Smooth muscle cell (in vitro differentiated cells): ENCODE measurements at regions not wholly inside any gene's neighbourhood (a gene's known extent, or its start where the extent isn't known, plus 50 kb on each side); places are given as distances from the start of the nearest gene placed in this dataset.

Source experiments
- DNase-seq: peaks from one replicate; lab custom pipeline; 2025; ENCODE audit not compliant: unreplicated experiment; lab: John Stamatoyannopoulos, UW
- H2AFZ ChIP-seq: fragments of 200-600 bp; sonication (generic); 2 replicates; pipeline ENCODE4 v1.6.0; 2016; ENCODE audit warnings: antibody characterized with exemption, low read depth, mild to moderate bottlenecking
- H3F3A ChIP-seq: fragments of 200-600 bp; sonication (generic); 2 replicates; pipeline ENCODE4 v1.6.0; 2017; ENCODE audit warnings: antibody characterized with exemption, low read depth
- H3K27ac ChIP-seq: fragments of 200-600 bp; sonication (generic); 2 replicates; pipeline ENCODE4 v1.5.1; 2016; ENCODE audit warnings: low read depth, mild to moderate bottlenecking
- H3K27me3 ChIP-seq: fragments of 200-600 bp; sonication (generic); 2 replicates; pipeline ENCODE4 v1.6.1; 2016; ENCODE audit warnings: low read depth, mild to moderate bottlenecking
- H3K36me3 ChIP-seq: fragments of 200-600 bp; sonication (generic); 2 replicates; pipeline ENCODE4 v1.5.1; 2016; ENCODE audit warnings: low read depth
- H3K4me1 ChIP-seq: fragments of 200-600 bp; sonication (generic); 2 replicates; pipeline ENCODE4 v1.5.1; 2016; ENCODE audit warnings: low read depth
- H3K4me2 ChIP-seq: fragments of 200-600 bp; sonication (generic); 2 replicates; pipeline ENCODE4 v1.6.0; 2016; ENCODE audit warnings: mild to moderate bottlenecking
- H3K4me3 ChIP-seq: fragments of 200-600 bp; sonication (generic); 2 replicates; pipeline ENCODE4 v1.5.1; 2016; ENCODE audit warnings: mild to moderate bottlenecking
- H3K79me2 ChIP-seq: fragments of 200-600 bp; sonication (generic); 2 replicates; pipeline ENCODE4 v1.6.0; 2016; ENCODE audit warnings: low read depth, mild to moderate bottlenecking
- H3K9ac ChIP-seq: fragments of 200-600 bp; sonication (generic); 2 replicates; pipeline ENCODE4 v1.6.0; 2016; ENCODE audit warnings: low read depth
- H3K9me3 ChIP-seq: fragments of 200-600 bp; sonication (generic); replicated peaks from 2 replicates; pipeline ENCODE4 v1.5.1; 2016; ENCODE audit warnings: low read depth
- H4K20me1 ChIP-seq: fragments of 200-600 bp; sonication (generic); 2 replicates; pipeline ENCODE4 v1.6.0; 2016; ENCODE audit warnings: low read depth
- CTCF ChIP-seq: fragments of 200-600 bp; sonication (generic); IDR thresholded peaks from 2 replicates; pipeline ENCODE4 v1.5.1; 2017; ENCODE audit warnings: borderline replicate concordance, mild to moderate bottlenecking, antibody characterized with exemption; ENCODE audit not compliant: insufficient read depth, poor library complexity, severe bottlenecking
- WGBS: methylation state at CpG from one replicate; pipeline ENCODE4 v1.1.7; 2016; ENCODE audit warnings: low lambda C conversion rate; 5-methylcytosine and 5-hydroxymethylcytosine counted together

- Histone ChIP-seq H3K9ac (no peak overlapping the region), H3K9me3 (no peaks in the 10 kb centered on the region), H3K36me3 (no peaks in the 10 kb centered on the region), H2AFZ (no peak overlapping the region), H3K4me1 (peaks cover 7% of the 10 kb centered on the region), H4K20me1 (no peaks in the 10 kb centered on the region), H3F3A (no peaks in the 10 kb centered on the region), H3K4me2 (no peak overlapping the region), H3K4me3 (no peak overlapping the region), H3K27ac (no peak overlapping the region), H3K27me3 (no peaks in the 10 kb centered on the region), H3K79me2 (no peaks in the 10 kb centered on the region)
- WGBS, result 72% methylated on average over 2 of the region's 2 CpGs
- TF ChIP-seq CTCF, result no peak
- DNase-seq, result no peak
Observed at GRCh38 chr2:180735799-180736198, 244.6 kb upstream of the UBE2E3 start.

GRCh38 chr2:180734382-180734781, 246.0 kb upstream of the UBE2E3 start:
- no peak for DNase-seq
- no peaks in the 10 kb centered on the region for H4K20me1 ChIP-seq
- H3F3A ChIP-seq, result no peaks in the 10 kb centered on the region
- no peak overlapping the region for H3K4me3 ChIP-seq
- H3K4me2 ChIP-seq, result no peak overlapping the region
- no peaks in the 10 kb centered on the region for H3K9me3 ChIP-seq
- no peak overlapping the region for H3K9ac ChIP-seq
- H3K4me1 ChIP-seq, result peaks cover 7% of the 10 kb centered on the region
- H3K36me3 ChIP-seq, result no peaks in the 10 kb centered on the region
- H3K79me2 ChIP-seq, result no peaks in the 10 kb centered on the region
- no peak for TF ChIP-seq CTCF
- no peaks in the 10 kb centered on the region for H3K27me3 ChIP-seq
- H2AFZ ChIP-seq, result no peak overlapping the region
- no peak overlapping the region for H3K27ac ChIP-seq

DNA sequence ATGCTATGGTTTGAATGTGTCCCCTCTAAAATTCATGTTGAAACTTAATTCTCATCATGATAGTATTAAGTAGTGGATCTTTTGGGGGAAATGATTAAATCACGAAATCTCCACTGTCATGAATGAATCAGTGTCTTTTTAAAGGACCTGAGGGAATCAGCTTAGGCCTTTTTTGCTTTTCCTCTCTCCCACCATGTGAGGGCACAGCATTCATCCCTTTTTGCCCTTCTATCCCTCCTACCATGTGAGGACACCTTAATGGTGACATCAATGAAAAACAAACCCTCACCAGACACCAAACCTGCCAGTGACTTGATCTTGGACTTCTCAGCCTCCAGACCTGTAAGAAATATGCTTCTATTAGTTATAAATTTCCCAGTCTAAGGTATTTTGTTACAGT, 247.1 kb upstream of the UBE2E3 start:
- H3K36me3 ChIP-seq, result no peaks in the 10 kb centered on the region
- H3K27me3 ChIP-seq, result no peaks in the 10 kb centered on the region
- H3K9me3 ChIP-seq, result no peaks in the 10 kb centered on the region
- DNase-seq, result no peak
- no peak overlapping the region for H2AFZ ChIP-seq
- no peaks in the 10 kb centered on the region for H4K20me1 ChIP-seq
- no peaks in the 10 kb centered on the region for H3F3A ChIP-seq
- H3K4me3 ChIP-seq, result no peak overlapping the region
- no peak overlapping the region for H3K4me2 ChIP-seq
- H3K4me1 ChIP-seq, result peaks cover 7% of the 10 kb centered on the region
- no peak for TF ChIP-seq CTCF
- H3K27ac ChIP-seq, result no peak overlapping the region
- 100% methylated on average over 1 of the region's 1 CpG for WGBS
- H3K79me2 ChIP-seq, result no peaks in the 10 kb centered on the region
- no peak overlapping the region for H3K9ac ChIP-seq

DNA sequence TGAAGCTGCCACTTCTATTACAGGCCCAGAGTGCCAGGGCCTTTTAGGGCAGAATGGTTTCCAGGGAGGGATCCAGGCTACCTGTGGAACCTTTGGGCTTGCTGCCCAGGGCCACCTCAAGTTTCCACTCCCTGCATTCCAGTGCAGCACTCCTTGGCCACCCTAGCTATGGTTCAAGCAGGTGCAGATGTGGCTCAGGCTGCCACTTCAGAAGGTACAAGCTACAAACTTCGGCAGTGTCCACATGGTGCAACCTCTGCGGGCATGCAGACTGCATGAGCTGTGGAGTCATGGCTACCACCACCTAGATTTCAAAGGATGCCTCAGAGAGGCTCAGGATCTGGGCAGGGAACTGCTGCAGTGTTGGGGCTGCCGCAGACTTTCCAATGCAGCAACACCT, 248.1 kb upstream of the UBE2E3 start:
- Histone ChIP-seq H4K20me1 (no peaks in the 10 kb centered on the region), H2AFZ (no peak overlapping the region), H3K4me3 (no peak overlapping the region), H3K4me2 (no peak overlapping the region), H3K79me2 (no peaks in the 10 kb centered on the region), H3K36me3 (no peaks in the 10 kb centered on the region), H3K9ac (no peak overlapping the region), H3F3A (no peaks in the 10 kb centered on the region), H3K9me3 (no peaks in the 10 kb centered on the region), H3K4me1 (peaks cover 7% of the 10 kb centered on the region), H3K27me3 (no peaks in the 10 kb centered on the region), H3K27ac (no peak overlapping the region)
- WGBS, result 97% methylated on average over 3 of the region's 3 CpGs
- no peak for DNase-seq
- no peak for TF ChIP-seq CTCF
